HG03520 (cell line): ENCODE measurements at regions not wholly inside any gene's neighbourhood (a gene's known extent, or its start where the extent isn't known, plus 50 kb on each side); places are given as distances from the start of the nearest gene placed in this dataset.

Experiments
- ATAC-seq: cut with Tn5 transposase; IDR thresholded peaks from one replicate; pipeline ENCODE4 v1.9.1; 2021; ENCODE audit warnings: mild to moderate bottlenecking, moderate library complexity; ENCODE audit not compliant: unreplicated experiment

- no peak for ATAC-seq
Measured at GRCh38 chr12:115072712-115073111, 388.7 kb upstream of the TBX3 start.

DNA sequence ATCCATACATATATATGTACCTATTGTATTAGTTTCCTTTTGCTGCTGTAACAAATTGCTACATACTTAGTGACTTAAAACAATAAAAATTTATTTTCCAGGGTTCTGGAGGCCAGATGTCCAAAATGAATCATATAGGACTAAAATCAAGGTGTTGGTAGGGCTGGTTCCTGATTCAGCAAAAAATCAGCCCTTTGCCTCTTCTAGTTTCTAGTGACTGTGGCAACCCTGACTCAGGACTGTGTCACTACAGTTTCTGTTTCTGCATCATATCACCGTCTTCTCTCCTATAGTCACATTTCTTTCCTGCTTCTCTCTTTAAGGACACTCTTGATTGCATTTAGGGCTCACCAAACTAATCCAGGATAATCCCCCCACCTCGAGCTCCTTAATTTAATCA lies 386.3 kb upstream of the TBX3 start:
- no peak for ATAC-seq

DNA sequence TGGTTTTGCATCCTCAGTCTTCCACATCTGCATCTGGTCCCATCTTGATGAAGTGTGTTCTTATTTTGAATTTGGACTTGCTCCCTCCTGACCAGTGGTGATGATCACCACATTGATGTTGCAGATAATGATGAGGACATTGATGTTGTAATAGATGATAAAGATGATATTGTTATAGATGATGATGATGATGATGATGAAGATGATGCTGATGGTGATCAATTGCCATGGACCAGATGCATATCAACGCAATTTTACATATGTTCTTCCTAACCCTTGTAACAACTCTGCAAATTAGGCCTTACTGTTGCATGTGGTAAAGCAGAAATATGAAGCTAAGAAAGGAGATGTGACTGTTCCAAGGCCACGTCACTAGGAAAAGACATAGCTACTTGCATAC lies 380.3 kb upstream of the TBX3 start:
- no peak for ATAC-seq

DNA sequence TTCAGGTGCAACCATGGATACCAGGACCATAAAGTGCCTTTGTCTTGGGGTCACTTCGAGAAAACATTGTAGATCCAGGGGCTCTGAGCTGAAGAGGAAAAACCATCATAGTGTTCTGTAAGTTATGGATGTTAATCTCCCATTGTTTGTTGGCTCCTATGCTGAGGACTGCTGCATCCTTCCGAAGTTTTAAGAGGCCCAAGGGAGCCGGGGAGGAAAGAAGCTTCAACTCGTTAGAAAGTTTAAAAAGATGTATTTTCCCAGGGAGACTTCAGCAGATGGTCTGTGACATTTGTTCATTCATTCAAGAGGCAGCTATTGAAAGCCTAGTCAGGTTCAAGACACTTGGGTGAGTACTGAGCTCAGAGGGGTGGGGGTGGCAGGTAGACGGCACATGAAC lies 378.8 kb upstream of the TBX3 start:
- ATAC-seq, result no peak

- ATAC-seq, result no peak
Measured at GRCh38 chr12:115060477-115061168, 376.6 kb upstream of the TBX3 start.

- no peak for ATAC-seq
Measured at GRCh38 chr12:115057445-115057844, 373.5 kb upstream of the TBX3 start.

GRCh38 chr12:115051378-115051777 lies 367.4 kb upstream of the TBX3 start:
- ATAC-seq, result no peak

- no peak for ATAC-seq
Measured at GRCh38 chr12:115049614-115050013, 365.6 kb upstream of the TBX3 start.

DNA sequence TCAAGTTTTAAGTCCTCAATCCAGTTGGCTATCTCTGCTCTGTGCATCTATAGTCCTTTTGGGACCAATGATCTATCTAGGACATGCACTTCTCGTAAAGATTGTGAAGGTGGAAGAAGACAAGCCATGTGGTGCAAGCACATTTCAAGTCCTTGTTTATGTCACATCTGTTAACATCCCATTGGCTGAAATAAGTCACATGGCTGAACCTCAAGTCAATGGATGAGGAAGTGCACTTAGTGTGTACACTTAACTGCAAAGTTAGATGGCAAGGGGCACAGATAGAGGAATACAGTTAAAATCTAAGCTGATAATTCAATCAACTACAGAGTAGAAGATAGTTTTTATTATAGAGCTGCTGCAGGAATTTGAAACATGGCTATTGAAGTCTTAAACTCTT lies 362.8 kb upstream of the TBX3 start:
- ATAC-seq, result no peak

DNA sequence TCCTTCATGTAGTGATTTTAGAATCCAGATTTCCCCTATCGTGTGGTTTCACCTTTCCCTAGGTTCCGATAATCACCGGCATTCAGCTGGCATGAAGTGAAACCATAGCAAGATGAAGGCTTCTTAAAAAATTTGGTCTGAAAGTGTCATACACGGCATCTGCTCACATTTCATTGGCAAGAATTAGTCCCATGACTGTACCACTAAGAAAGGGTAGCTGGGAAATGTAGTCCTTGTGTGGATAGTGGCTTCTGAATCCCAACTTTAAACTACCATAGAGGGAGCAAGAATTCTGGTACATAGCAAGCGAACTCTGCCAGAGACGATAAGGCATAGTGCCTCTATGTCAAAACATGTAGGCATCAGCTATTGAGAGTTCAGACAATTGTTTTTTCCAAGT lies 360.1 kb upstream of the TBX3 start:
- ATAC-seq, result no peak

DNA sequence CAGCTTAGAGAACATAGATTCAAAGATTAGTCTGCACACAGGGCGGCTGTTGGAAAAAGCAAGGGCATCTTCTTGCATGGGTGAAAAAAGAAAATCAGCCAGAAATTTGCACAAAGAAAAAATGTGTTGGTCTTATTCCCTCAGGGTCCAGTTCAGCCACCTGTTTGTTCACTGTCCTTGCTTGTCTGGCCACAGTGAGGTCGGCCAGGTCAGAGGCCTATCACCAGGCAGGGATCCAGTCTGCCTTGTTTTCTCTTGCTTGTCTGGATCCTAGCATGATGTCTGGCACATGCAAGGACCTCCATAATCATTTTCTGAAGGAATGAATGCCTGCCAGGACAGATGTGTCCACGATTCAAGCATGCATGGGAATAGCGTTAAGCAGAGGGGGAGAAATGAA lies 359.1 kb upstream of the TBX3 start:
- ATAC-seq, result no peak

DNA sequence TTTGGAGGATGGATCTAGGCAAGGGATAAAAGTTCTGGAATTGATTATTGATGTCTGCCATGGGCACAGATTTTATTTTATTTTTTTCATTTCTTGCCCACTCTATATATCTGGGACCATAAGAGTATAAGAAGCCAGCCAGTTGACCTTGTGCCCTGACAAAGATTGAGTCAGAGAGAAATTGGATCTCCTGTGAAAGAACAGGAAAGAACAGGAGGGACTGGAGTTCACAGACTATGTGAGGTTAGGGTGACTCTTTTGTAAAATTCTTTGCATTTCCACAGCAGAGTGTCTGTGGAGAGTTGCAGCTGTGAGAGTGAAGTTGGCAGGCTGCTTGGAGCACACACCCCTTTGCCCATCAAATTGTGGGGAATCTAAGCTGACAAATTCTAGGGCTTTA lies 358.4 kb upstream of the TBX3 start:
- no peak for ATAC-seq

- ATAC-seq, result no peak
Measured at GRCh38 chr12:115037830-115038229, 353.9 kb upstream of the TBX3 start.

DNA sequence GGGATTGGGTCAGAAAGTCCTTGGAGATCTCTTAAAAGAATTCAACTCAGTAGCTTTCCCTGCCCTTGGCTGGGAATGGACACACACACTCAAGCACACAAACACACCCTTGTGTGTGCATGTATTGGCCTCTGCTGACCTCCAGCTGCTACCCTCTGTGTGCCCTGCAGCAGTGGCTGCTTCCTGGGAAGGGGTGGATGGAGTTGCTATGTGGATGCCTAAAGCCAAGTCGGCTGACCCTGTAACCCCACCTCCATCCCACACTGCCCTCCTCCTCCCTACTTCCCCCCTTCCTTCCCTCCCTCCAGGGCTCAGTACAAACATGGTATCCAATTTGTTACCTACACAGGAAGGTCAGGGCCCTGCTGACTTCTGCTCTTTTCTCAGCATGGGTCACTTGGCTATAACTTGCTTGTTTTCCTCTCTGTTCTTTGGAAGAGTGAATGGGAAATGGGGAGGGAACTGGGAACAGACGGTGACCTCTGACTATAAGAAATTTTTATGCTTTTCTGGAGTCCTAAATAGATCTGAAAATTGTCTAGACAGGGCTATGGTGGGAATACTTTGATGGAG lies 351.6 kb upstream of the TBX3 start:
- ATAC-seq, result no peak

DNA sequence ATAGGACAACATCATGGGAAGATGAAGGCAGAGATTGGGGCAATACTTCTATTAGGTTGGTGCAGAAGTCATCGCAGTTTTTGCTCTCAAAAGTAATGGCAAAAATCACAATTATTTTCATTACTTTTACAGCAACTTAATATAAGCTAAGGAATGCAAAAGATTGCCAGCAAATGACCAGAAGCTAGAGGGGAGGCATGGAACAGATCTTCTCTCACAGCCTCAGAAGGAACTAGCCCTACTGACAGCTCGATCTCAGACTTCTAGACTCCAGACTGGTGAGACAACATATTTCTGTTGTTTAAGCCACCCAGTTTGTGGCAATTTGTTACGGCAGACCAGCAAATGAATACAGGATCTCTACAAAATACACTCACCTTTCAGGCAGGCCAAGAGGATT lies 348.5 kb upstream of the TBX3 start:
- ATAC-seq, result no peak

DNA sequence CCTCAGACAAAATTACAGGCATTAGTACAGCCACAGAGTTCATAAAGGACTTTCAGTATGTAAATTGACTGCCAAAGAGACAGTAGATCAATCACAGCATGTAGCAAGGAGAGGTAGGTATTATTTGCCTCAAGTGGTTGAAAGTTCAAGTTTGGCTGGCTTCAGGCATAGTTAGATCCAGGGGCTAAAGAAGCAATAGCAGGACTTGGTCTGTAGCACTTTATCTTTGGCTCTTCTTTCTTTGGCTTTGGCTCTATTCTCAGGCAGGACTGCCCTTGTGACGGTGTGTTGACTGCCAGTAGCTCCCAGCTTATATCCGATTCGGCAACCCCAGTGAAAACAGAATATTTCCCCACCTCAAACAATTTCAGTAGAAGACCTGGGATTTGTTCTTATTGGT lies 346.0 kb upstream of the TBX3 start:
- no peak for ATAC-seq

GRCh38 chr12:115024531-115024930 lies 340.6 kb upstream of the TBX3 start:
- ATAC-seq, result no peak

GRCh38 chr12:115023279-115024265 lies 339.6 kb upstream of the TBX3 start:
- no peak for ATAC-seq

- ATAC-seq, result no peak
Measured at GRCh38 chr12:115020091-115020490, 336.1 kb upstream of the TBX3 start.

DNA sequence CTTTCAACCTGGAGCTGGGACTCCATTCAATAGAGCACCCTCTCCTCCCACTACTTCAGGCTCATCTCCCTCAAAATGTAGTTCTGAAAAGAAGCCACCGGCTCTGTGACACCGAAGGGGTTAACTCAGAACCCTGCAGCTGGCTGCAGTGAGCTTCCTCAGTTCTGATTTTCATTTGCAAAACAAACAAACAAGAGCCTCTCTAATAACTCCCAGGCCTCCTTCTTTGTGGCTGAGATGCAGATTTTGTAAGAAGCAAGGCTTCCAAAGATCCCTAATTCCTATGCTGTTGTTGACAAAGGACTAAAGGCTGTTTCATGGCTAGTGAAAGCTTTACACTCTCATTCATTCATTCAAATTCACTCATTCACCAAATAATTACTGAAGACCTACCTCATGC lies 333.4 kb upstream of the TBX3 start:
- ATAC-seq, result no peak

GRCh38 chr12:115013236-115013981 lies 329.4 kb upstream of the TBX3 start:
- ATAC-seq, result no peak
